Endothelial cell of umbilical vein (primary cell): ENCODE measurements at regions not wholly inside any gene's neighbourhood (a gene's known extent, or its start where the extent isn't known, plus 50 kb on each side); places are given as distances from the start of the nearest gene placed in this dataset.

Experiments
- BruUV-seq: library from RNA; stranded (reverse); fragments of 400-500 nt; replicated peaks from 2 replicates; lab custom pipeline; 2021; lab: Mats Ljungman, UMichigan
- CTCF ChIA-PET: fragments of 300-600, 350-600 bp; sonication (Branson Sonifier 250); formaldehyde crosslinking; loops from one replicate; lab custom pipeline; 2021; ENCODE audit warnings: antibody characterized with exemption, inconsistent platforms; lab: Charles Lee
- POLR2A ChIA-PET: fragments of 300-600, 350-600 bp; sonication (Branson Sonifier 250); formaldehyde crosslinking; loops from one replicate; lab custom pipeline; 2021; ENCODE audit warnings: antibody characterized with exemption, inconsistent platforms; lab: Charles Lee
- DNase-seq: peaks from one replicate; pipeline ENCODE4 v3.0.0-alpha.2; 2011; ENCODE audit warnings: low read depth, low spot score
- FAIRE-seq: peaks from 2 replicates; lab custom pipeline; 2011; peaks lifted over from hg19 to GRCh38; lab: Jason Lieb, UNC
- H2AFZ ChIP-seq: 2 replicates; pipeline ENCODE4 v1.6.0; 2012; ENCODE audit warnings: low read depth, low read length, control low read depth, inconsistent platforms
- H3K27ac ChIP-seq: 2 replicates; pipeline ENCODE4 v1.5.1; 2011; ENCODE audit warnings: low read depth, mild to moderate bottlenecking, control low read depth, low read length, moderate library complexity; ENCODE audit not compliant: insufficient read depth
- H3K27me3 ChIP-seq, 2 experiments: 2 replicates each; pipeline versions ENCODE4 v1.6.0 to v1.6.1; 2011; ENCODE audit warnings: low read length in 2 of 2, mixed read lengths in 1 of 2; ENCODE audit not compliant: control insufficient read depth in 2 of 2, insufficient read depth in 2 of 2
- H3K36me3 ChIP-seq, 2 experiments: 2 replicates in 1 of 2; 3 replicates in 1 of 2; pipeline ENCODE4 v1.5.1; 2011; ENCODE audit warnings: low read length in 2 of 2, mild to moderate bottlenecking in 1 of 2, moderate library complexity in 1 of 2; ENCODE audit not compliant: control insufficient read depth in 2 of 2, insufficient read depth in 2 of 2; ENCODE audit errors: extremely low read depth in 1 of 2
- H3K4me1 ChIP-seq: 3 replicates; pipeline ENCODE4 v1.5.1; 2011; ENCODE audit warnings: mild to moderate bottlenecking, low read length; ENCODE audit not compliant: control insufficient read depth, insufficient read depth; ENCODE audit errors: extremely low read depth
- H3K4me2 ChIP-seq: 2 replicates; pipeline ENCODE4 v1.6.1; 2011; ENCODE audit warnings: low read length, control low read depth, mixed read lengths; ENCODE audit not compliant: insufficient read depth
- H3K4me3 ChIP-seq, 3 experiments: fragments of 200-600 bp in 1 of 3; sonication (generic), shearing (Covaris generic) in 1 of 3; replicated peaks in 1 of 3; 2 replicates each; pipeline ENCODE4 v1.5.1; 2011 to 2016; ENCODE audit warnings: control low read depth in 3 of 3, low read length in 3 of 3, mild to moderate bottlenecking in 2 of 3, inconsistent platforms in 1 of 3, low read depth in 1 of 3, moderate library complexity in 1 of 3; ENCODE audit not compliant: insufficient read depth in 1 of 3
- H3K79me2 ChIP-seq: 2 replicates; pipeline ENCODE4 v1.6.0; 2012; ENCODE audit warnings: low read length, inconsistent platforms; ENCODE audit not compliant: control insufficient read depth, insufficient read depth
- H3K9ac ChIP-seq: replicated peaks from 2 replicates; pipeline ENCODE3; 2011; ENCODE audit warnings: low read length, control low read depth; ENCODE audit not compliant: insufficient read depth; ENCODE audit errors: extremely low read depth
- H3K9me1 ChIP-seq: replicated peaks from 3 replicates; pipeline ENCODE4 v1.6.0; 2011; ENCODE audit warnings: mild to moderate bottlenecking, low read length; ENCODE audit not compliant: control insufficient read depth, insufficient read depth; ENCODE audit errors: extremely low read depth
- H3K9me3 ChIP-seq: replicated peaks from 2 replicates; pipeline ENCODE4 v1.5.1; 2012; ENCODE audit warnings: low read length, inconsistent platforms; ENCODE audit not compliant: control insufficient read depth, insufficient read depth
- H4K20me1 ChIP-seq: replicated peaks from 2 replicates; pipeline ENCODE3; 2011; ENCODE audit warnings: mild to moderate bottlenecking, low read length; ENCODE audit not compliant: control insufficient read depth, insufficient read depth; ENCODE audit errors: extremely low read depth
- CTCF ChIP-seq, 2 donors: IDR thresholded peaks; 1 replicate in 1 of 2; 2 replicates in 1 of 2; pipeline ENCODE4 v1.5.1; 2011; ENCODE audit warnings: low read length in 2 of 2, mild to moderate bottlenecking in 2 of 2, moderate library complexity in 2 of 2, control low read depth in 1 of 2, inconsistent platforms in 1 of 2, low read depth in 1 of 2; ENCODE audit not compliant: insufficient read depth in 1 of 2; ENCODE audit errors: extremely low read depth in 1 of 2
- EZH2 ChIP-seq: IDR thresholded peaks from 2 replicates; pipeline ENCODE4 v1.6.1; 2012; ENCODE audit warnings: borderline replicate concordance, low read depth, mild to moderate bottlenecking, moderate library complexity, low read length, inconsistent platforms; ENCODE audit not compliant: severe bottlenecking
- FOS ChIP-seq: IDR thresholded peaks from 2 replicates; pipeline ENCODE4 v1.6.1; 2011; ENCODE audit warnings: mild to moderate bottlenecking, low read length, moderate library complexity, borderline replicate concordance; ENCODE audit not compliant: insufficient read depth
- GATA2 ChIP-seq: IDR thresholded peaks from 2 replicates; pipeline ENCODE4 v1.7.0; 2011; ENCODE audit warnings: low read depth, mild to moderate bottlenecking, moderate library complexity, mixed read lengths, low read length; ENCODE audit not compliant: insufficient read length, insufficient read depth
- JUN ChIP-seq: IDR thresholded peaks from 2 replicates; pipeline ENCODE4 v1.6.1; 2011; ENCODE audit warnings: borderline replicate concordance, low read depth; ENCODE audit not compliant: insufficient read length, insufficient read depth
- MAX ChIP-seq: IDR thresholded peaks from 2 replicates; pipeline ENCODE4 v1.6.1; 2011; ENCODE audit not compliant: insufficient read depth, insufficient read length
- MYC ChIP-seq: IDR thresholded peaks from one replicate; pipeline ENCODE4 v1.6.1; 2011; ENCODE audit warnings: mild to moderate bottlenecking, low read depth, low read length
- POLR2A ChIP-seq: IDR thresholded peaks from 2 replicates; pipeline ENCODE4 v1.6.1; 2012; ENCODE audit warnings: low read depth, mild to moderate bottlenecking, control low read depth, low read length
- POLR2AphosphoS5 ChIP-seq: IDR thresholded peaks from 2 replicates; pipeline ENCODE4 v1.6.1; 2012; ENCODE audit warnings: low read depth, mild to moderate bottlenecking, control low read depth, low read length, moderate library complexity; ENCODE audit not compliant: insufficient read depth
- dilution Hi-C: fragments of 300-500 bp; cut with MboI; formaldehyde crosslinking; loops from one replicate; pipeline ENCODE4 v1.15.0; 2019; ENCODE audit warnings: low sequenced_read_pairs; ENCODE audit not compliant: extremely low pct_ligation_motif_present
- intact Hi-C: fragments of 100-400 bp; cut with micrococcal nuclease; formaldehyde crosslinking; loops from one replicate; pipeline ENCODE4 v1.10.0; 2022

GRCh38 chr15:53160092-53160704, 370.1 kb upstream of the ONECUT1 start:
- H3K36me3 ChIP-seq = no peaks in the 10 kb centered on the region
- ChIA-PET POLR2A (no interaction called here), CTCF (no interaction called here)
- intact Hi-C loops (no loop called here), dilution Hi-C loops (no loop called here)
- FAIRE-seq (no peak), DNase-seq (no peak)
- no peak overlapping the region for H2AFZ ChIP-seq
- no peaks in the 10 kb centered on the region for H3K9me1 ChIP-seq
- no TSS peak for BruUV-seq
- H3K9me3 ChIP-seq = no peaks in the 10 kb centered on the region
- no peaks in the 10 kb centered on the region for H3K27me3 ChIP-seq
- H3K4me3 ChIP-seq = no peak overlapping the region
- H3K9ac ChIP-seq = no peak overlapping the region
- no peak overlapping the region for H3K4me2 ChIP-seq
- no peaks in the 10 kb centered on the region for H3K4me1 ChIP-seq
- TF ChIP-seq EZH2 = no peak
- no peak for TF ChIP-seq CTCF (IDR thresholded peaks at IDR 0.05; ENCODE audit: extremely low read depth in 1 of 2, insufficient read depth in 1 of 2, low read depth in 1 of 2, low read length in 2 of 2)
- no peak for TF ChIP-seq POLR2AphosphoS5
- TF ChIP-seq GATA2 = no peak
- no peak for TF ChIP-seq MYC
- TF ChIP-seq FOS = no peak
- TF ChIP-seq POLR2A = no peak
- TF ChIP-seq MAX = no peak
- no peak for TF ChIP-seq JUN
- H3K79me2 ChIP-seq = no peaks in the 10 kb centered on the region
- no peaks in the 10 kb centered on the region for H4K20me1 ChIP-seq
- no peak overlapping the region for H3K27ac ChIP-seq
